ENCODE measurements at regions not wholly inside any gene's neighbourhood (a gene's known extent, or its start where the extent isn't known, plus 50 kb on each side); places are given as distances from the start of the nearest gene placed in this dataset.

DNA sequence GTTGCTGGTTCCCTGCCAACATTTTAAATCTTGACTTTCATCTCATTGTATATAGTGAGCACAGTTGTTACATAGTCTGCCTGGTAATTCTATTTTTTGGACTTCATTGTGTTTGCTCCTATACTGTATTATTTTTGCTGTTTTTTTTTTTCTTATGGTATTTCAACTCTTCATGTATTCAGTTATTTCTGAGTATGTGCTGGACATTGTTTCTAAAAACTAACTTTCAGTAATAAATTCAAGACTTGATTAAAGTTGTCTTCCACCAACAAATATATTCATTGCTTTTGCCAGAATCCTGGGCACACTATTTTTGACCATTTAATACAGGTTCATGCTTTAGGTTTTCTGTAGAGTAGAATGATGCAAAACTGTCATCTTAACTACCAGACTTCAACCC, 698.3 kb downstream of the MAFB start:
- TF ChIP-seq, protein P1, sequence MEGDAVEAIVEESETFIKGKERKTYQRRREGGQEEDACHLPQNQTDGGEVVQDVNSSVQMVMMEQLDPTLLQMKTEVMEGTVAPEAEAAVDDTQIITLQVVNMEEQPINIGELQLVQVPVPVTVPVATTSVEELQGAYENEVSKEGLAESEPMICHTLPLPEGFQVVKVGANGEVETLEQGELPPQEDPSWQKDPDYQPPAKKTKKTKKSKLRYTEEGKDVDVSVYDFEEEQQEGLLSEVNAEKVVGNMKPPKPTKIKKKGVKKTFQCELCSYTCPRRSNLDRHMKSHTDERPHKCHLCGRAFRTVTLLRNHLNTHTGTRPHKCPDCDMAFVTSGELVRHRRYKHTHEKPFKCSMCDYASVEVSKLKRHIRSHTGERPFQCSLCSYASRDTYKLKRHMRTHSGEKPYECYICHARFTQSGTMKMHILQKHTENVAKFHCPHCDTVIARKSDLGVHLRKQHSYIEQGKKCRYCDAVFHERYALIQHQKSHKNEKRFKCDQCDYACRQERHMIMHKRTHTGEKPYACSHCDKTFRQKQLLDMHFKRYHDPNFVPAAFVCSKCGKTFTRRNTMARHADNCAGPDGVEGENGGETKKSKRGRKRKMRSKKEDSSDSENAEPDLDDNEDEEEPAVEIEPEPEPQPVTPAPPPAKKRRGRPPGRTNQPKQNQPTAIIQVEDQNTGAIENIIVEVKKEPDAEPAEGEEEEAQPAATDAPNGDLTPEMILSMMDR (IDR thresholded peaks at IDR 0.05; ENCODE audit: partially characterized antibody, unreplicated experiment) = no peak
- no peaks in the 10 kb centered on the region for H3K9me3 Mint-ChIP-seq (ENCODE audit: unreplicated experiment)
- H3K4me3 Mint-ChIP-seq (ENCODE audit: unreplicated experiment) = no peak overlapping the region
- H3K27ac Mint-ChIP-seq (ENCODE audit: unreplicated experiment) = no peak overlapping the region
- no peak for DNase-seq
- peaks cover 11% of the 10 kb centered on the region for H3K4me1 Mint-ChIP-seq (ENCODE audit: low read depth, unreplicated experiment)
- H3K36me3 Mint-ChIP-seq (ENCODE audit: unreplicated experiment) = peaks cover 3% of the 10 kb centered on the region
- H3K27me3 Mint-ChIP-seq (ENCODE audit: unreplicated experiment) = no peaks in the 10 kb centered on the region

DNA sequence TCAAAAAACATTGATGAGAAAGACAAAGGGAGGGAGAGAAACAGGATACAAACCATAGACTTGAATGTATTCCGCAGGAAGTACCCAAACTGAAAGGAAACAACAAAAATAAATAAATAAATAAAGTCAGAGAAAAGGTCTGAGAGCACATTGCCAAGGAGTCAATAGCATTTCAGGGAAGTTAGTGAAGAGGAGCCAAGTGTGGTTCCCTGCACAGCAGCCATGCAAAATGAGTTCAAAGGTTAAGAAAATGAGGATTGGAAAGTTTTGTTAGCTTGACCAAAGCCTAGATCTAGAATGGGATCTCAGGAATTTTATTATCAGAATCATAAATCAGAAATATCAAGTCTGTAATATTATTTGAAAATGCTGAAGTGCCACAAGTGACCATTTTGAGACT, 700.0 kb downstream of the MAFB start:
- Mint-ChIP-seq H3K9me3 (ENCODE audit: unreplicated experiment) (no peaks in the 10 kb centered on the region), H3K4me1 (ENCODE audit: low read depth, unreplicated experiment) (peaks cover 12% of the 10 kb centered on the region), H3K4me3 (ENCODE audit: unreplicated experiment) (no peak overlapping the region), H3K36me3 (ENCODE audit: unreplicated experiment) (peaks cover 3% of the 10 kb centered on the region), H3K27me3 (ENCODE audit: unreplicated experiment) (no peaks in the 10 kb centered on the region), H3K27ac (ENCODE audit: unreplicated experiment) (no peak overlapping the region)
- TF ChIP-seq, protein P1 (IDR thresholded peaks at IDR 0.05; ENCODE audit: partially characterized antibody, unreplicated experiment) = no peak
- DNase-seq = no peak

DNA sequence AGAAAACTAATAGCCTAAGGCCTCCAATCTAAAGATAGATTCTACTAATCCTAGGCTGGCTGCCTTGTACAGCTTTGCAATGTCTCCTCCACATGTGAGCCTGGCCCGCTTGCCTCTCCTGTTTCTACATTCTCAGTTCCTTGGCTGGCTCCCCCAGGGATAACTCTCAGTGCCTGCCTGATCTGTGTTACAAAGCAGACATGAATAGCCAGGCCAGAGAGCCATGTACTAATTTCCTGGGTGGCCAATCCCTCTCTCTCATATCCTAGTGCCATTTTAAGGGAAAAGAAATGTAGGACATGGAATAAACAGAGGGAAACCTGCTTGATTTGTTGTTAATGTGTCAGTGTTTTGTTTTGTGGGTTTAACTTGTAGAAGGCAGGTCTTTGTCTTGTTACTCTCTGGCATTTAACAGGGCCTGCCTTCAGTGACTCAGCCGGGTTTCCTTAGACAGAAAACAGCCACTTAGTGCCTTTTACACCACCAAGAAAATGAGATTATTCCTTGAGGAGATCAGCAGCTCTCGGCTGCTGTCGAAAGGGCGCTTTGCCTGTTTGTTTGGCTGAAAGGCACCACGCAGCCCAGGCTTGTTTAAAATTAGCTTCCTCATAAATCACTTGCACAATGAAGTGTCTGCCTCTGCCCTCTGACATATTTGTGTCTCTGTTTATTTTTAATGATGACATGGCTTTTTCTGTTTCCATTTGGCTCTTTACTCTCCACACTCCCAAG, 702.7 kb downstream of the MAFB start:
- H3K27me3 Mint-ChIP-seq (ENCODE audit: unreplicated experiment) = no peaks in the 10 kb centered on the region
- peak; percentile 57 for DNase-seq
- H3K27ac Mint-ChIP-seq (ENCODE audit: unreplicated experiment) = peak overlapping the region; percentile 78
- peaks cover 3% of the 10 kb centered on the region for H3K36me3 Mint-ChIP-seq (ENCODE audit: unreplicated experiment)
- peaks cover 12% of the 10 kb centered on the region for H3K4me1 Mint-ChIP-seq (ENCODE audit: low read depth, unreplicated experiment)
- TF ChIP-seq, protein P1 (IDR thresholded peaks at IDR 0.05; ENCODE audit: partially characterized antibody, unreplicated experiment) = no peak
- peaks cover 2% of the 10 kb centered on the region for H3K9me3 Mint-ChIP-seq (ENCODE audit: unreplicated experiment)
- no peak overlapping the region for H3K4me3 Mint-ChIP-seq (ENCODE audit: unreplicated experiment)

DNA sequence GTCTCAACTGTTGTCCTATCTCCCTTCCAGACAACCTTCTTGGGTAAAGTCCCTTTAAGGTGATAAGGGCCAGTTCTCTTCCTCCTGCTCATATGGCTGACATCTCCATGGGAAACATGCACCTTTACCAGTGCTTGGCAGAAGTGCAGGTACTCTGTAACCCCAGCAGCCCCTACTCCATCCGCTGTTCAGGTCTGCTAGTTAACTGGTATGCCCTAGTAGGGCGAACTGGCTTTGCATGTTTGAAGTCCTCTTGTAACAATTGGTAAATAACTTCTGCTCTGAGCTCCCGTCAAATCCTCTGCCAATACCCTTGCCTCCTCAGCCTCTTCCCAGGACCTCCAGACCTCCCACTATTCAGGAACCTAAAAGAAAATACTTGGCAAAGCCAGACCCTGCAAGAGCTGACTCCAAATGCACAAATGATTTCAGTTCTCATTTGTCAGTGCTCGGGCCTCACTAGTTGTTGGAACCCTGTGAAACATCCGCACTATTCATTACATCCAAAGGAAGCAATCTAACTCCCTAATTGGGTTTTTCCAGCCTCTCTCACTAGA, 703.7 kb downstream of the MAFB start:
- H3K36me3 Mint-ChIP-seq (ENCODE audit: unreplicated experiment) = no peaks in the 10 kb centered on the region
- DNase-seq = no peak
- TF ChIP-seq, protein P1 (IDR thresholded peaks at IDR 0.05; ENCODE audit: partially characterized antibody, unreplicated experiment) = no peak
- no peaks in the 10 kb centered on the region for H3K27me3 Mint-ChIP-seq (ENCODE audit: unreplicated experiment)
- no peak overlapping the region for H3K27ac Mint-ChIP-seq (ENCODE audit: unreplicated experiment)
- H3K4me3 Mint-ChIP-seq (ENCODE audit: unreplicated experiment) = no peak overlapping the region
- H3K9me3 Mint-ChIP-seq (ENCODE audit: unreplicated experiment) = peaks cover 2% of the 10 kb centered on the region
- H3K4me1 Mint-ChIP-seq (ENCODE audit: low read depth, unreplicated experiment) = peaks cover 12% of the 10 kb centered on the region

DNA sequence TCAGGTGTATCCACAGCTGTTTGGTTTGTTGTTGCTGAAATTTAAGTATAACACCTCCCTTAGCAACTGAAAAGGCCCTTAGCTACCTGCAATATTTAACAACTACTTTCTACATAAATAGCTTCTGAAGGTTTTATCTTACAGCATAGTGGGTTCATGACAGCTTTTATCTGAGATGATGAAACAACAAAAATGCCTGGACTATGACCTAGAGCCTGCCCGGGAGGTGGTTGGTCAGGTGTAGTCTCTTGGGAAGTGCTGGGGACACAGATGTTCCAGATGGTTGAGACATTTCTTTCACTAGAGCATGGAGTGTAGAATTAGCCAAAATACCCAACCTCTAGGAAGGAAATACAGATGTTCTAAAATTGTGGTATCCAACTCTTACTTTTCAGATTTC, 705.4 kb downstream of the MAFB start:
- peaks cover 12% of the 10 kb centered on the region for H3K4me1 Mint-ChIP-seq (ENCODE audit: low read depth, unreplicated experiment)
- no peaks in the 10 kb centered on the region for H3K27me3 Mint-ChIP-seq (ENCODE audit: unreplicated experiment)
- no peak overlapping the region for H3K4me3 Mint-ChIP-seq (ENCODE audit: unreplicated experiment)
- TF ChIP-seq, protein P1 (IDR thresholded peaks at IDR 0.05; ENCODE audit: partially characterized antibody, unreplicated experiment) = no peak
- no peak overlapping the region for H3K27ac Mint-ChIP-seq (ENCODE audit: unreplicated experiment)
- no peak for DNase-seq
- H3K9me3 Mint-ChIP-seq (ENCODE audit: unreplicated experiment) = peaks cover 2% of the 10 kb centered on the region
- H3K36me3 Mint-ChIP-seq (ENCODE audit: unreplicated experiment) = no peaks in the 10 kb centered on the region

Measured in glutamatergic neuron (in vitro differentiated cells).